GM03348 (cell line): ENCODE measurements at regions not wholly inside any gene's neighbourhood (a gene's known extent, or its start where the extent isn't known, plus 50 kb on each side); places are given as distances from the start of the nearest gene placed in this dataset.
A peak's percentile ranks its signal among the peaks of the same experiment; 100 is the strongest.
"Not testable (repeated sequence)": the region's sequence is repeated elsewhere in the genome, so short reads cannot be mapped to it uniquely, and the experiment has no call there.

Experiments used
- DNase-seq: peaks from one replicate; pipeline ENCODE4 v3.0.0; 2012; ENCODE audit warnings: low spot score

DNA sequence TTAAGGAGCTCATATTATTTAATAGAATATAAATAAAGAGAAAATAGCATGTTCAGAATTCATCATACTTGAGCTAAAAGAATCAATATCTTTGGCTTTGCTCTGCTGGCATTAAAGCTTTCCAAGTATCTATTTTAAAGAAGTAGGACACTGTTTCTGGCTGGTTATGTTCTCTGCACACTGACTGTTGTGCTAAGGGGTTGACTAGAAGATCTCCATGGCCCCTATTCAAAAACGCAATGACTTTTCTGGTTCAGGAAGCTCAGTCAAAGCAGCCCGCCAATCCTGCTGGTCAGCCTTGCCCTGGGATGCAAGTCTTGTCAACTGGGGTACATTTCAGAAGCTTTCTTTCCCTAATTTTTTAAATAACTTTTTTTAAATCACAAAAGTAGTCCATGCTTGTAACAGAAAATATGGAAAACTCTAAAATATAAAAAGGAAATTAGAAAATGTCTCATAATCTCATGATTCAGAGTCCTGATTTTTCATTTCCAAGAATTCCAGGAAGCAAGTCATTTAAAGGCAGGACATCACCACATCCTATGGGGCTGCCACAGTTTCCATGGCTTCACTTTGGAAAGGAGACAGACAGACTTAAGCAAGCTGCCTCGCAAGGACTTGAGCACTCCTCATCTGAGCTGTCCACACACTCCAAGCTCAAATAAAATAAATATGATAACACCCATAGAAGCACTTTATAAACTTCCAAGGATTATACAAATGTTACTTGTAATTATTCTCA lies 195.1 kb downstream of the TXNL1 start:
- DNase-seq, result no peak

DNA sequence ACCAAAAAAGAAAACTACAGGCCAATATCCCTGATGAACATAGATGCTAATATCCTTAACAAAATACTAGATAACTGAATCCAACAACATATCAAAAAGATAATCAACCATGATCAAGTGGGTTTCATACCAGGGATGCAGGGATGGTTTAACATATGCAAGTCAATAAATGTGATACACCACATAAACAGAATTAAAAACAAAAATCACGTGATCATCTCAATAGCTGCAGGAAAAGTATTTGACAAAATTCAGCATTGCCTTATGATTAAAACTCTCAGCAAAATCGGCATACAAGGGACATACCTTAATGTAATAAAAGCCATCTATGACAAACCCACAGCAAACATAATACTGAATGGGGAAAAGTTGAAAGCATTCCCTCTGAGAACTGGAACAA lies 199.9 kb downstream of the TXNL1 start:
- not testable (repeated sequence) for DNase-seq

DNA sequence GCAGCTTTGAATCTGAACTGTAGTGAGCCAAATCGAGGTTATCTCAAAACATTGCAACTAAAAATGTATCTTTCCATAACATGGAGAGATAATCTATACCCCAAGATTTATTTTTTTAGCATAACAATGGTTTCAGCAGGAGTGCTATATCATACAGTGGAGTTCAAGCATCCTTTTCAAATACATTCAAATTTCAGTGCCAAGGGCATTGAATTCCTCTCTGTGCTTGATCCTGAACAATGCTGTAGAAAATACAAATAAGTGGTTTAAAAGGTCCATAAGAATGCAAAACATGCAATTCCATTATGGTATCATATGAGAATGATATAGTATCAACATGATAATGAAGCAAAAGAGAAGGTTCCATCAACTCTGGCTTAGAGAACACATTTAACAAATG lies 201.7 kb downstream of the TXNL1 start:
- DNase-seq, result no peak

DNA sequence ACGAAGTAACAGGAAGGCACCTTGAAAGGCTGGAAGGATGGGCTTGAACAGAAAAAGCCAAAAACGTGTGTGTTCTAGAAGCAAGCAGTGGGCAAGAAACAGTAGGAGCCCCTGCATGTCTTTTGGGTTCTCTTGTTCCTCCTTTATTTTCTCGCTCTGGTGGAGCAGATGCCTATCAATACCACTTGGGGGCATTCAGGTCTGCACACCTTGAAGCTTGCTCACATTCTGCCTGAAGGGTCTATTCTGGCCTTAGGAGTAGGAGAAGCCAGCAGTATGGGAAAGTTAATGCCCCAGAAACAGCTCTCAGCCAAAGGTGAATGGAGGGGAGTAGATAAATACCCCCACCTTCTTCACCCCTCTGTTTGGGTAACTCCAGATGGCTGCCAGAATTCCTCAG lies 204.5 kb downstream of the TXNL1 start:
- DNase-seq, result no peak

DNA sequence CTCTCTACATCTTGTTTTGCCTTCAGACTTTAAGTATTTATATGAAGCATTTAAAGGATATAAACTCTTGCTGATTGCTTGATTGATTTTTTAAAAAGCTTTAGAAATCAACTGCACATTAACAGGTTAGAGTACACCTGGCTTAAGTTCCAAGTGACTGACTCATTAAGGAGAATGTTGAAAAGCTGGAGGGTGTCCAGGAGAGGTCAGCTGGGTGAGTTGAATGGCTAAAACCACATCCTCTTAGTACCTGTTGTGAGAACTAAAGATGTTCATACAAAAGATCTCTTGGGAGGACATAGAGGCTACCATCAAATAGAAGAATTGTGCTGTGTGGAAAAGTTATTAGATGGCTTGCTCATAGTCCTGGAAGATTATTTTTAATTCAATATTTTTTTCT lies 206.8 kb downstream of the TXNL1 start:
- DNase-seq, result no peak

DNA sequence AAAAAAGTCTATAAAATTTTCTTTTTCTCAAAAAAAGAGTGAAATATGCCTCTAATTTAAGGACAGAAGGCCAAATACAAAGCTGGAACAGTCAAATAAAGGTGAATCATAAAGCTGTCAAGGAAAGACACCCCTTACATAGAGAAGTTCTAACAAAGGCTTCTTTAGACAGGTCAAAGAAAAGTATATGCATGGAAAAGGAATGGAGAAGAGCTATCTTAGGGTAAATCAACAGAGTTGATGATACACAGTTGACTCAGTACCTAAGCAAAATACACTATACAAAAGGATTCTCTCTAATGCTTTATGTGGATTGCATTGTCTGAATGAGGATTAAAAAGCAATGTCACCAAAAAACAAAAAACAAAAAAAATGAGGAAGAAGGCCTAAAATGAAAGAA lies 214.8 kb downstream of the TXNL1 start:
- no peak for DNase-seq

DNA sequence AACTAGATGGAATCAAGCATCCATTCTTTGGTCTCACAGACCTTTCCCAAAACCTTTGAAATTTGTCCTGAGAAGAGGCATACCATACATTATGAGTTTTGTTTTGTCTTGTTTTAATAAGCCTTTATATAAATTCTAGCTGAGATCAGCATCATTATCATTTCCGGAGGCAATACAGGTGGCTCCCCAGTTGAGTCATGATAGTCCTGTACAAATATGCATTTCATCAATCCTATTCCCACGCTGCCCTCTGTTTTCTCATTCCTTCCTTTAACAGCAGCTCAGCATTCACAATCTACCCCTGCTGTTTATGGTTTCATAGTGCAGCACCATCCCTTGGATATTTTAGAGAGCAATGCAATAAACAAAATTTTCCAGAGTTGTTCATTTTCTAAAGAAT lies 216.7 kb downstream of the TXNL1 start:
- DNase-seq, result no peak

DNA sequence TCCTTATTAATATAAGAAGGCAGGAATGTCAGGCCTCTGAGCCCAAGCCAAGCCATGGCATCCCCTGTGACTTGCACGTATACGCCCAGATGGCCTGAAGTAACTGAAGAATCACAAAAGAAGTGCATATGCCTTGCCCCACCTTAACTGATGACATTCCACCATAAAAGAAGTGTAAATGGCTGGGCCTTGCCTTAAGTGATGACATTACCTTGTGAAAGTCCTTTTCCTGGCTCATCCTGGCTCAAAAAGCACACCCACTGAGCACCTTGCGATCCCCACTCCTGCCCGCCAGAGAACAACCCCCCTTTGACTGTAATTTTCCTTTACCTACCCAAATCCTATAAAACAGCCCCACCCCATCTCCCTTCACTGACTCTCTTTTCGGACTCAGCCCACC lies 217.5 kb downstream of the TXNL1 start:
- DNase-seq, result not testable (repeated sequence)

DNA sequence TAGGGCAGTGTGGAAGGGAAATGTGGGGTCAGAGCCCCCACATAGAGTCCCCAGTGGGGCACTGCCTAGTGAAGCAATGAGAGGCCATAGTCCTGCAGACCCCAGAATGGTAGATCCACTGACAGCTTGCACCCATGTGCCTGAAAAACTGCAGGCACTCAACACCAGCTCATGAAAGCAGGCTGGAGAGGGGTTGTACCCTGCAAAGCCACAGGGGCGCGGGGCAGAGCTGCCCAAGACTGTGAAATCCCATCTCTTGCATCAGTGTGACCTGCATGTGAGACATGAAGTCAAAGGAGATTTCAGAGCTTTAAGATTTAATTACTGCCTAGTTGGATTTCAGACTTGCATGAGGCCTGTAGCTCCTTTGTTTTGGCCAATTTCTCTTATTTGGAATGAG lies 224.0 kb downstream of the TXNL1 start:
- no peak for DNase-seq

DNA sequence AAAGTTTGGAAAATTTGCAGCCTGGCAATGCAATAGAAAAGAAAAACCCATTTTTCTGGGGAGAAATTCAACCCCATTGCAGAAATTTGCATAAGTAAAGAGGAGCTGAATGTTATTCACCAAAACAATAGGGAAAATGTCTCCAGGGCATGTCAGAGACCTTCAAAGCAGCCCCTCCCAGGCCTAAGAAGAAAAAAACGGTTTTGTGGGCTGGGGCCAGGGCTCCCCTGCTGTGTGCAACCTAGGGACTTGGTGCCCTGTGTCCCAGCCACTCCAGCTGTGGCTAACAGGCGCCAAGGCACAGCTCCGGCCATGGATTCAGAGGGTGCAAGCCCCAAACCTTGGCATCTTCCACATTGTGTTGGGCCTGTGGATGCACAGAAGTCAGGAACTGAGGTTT lies 224.5 kb downstream of the TXNL1 start:
- no peak for DNase-seq

DNA sequence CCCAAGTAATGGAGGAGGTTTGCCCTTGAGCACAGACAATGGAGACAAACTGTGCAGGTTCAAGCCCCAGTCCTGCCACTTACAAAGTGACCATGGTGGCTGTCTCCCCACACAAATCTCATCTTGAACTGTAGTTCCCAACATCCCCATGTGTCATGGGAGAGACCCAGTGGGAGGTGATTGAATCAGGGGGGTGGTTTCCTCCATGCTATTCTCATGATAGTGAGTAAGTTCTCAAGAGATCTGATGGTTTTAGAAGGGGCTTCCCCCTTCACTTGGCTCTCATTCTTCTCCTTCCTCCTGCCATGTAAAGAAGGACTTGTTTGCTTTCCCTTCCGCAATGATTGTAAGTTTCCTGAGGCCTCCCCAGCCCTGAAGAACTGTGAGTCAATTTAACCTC lies 225.4 kb downstream of the TXNL1 start:
- no peak for DNase-seq

DNA sequence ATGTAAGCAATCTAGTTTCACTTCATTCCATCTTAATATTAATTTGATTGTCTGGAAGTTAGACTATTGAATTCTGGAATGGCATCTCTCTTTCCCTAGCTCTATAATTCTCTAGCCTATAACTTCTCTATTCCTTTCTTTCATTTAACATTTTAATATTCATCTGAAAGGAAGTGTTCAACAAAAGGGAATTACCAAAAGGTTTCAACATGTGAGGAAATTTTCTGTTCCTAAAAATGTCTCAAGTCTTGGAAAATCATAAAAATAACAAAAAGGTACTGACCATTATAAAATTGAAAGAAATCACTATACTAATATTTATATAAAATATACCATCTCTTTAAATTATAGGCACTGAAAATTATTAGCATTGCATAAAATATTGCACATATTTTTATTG lies 228.7 kb downstream of the TXNL1 start:
- DNase-seq, result no peak

DNA sequence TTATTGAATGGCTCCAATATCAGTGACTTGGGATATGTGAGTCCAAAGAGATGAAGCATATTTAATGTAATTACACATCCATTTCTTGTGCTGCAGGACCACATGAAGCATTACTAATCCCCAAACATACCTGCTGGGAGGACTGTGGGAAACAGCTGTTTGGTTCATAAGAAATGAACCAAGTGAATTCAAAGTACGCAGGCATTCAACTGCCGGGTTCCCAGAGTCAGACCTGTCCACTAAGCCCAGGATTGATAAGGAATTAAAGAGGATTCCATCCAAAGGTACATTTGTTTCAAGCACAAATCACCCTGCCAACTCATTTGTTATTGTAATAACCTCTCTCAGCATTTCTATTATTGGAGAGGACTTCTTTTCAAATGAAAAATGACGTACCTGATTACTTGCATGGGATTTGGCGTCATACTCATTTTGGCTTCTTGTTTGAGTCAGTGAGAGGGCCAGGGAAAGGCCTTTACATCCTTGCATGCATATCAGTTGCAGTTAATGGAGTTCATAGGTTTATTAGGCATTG lies 230.7 kb downstream of the TXNL1 start:
- DNase-seq, result no peak

DNA sequence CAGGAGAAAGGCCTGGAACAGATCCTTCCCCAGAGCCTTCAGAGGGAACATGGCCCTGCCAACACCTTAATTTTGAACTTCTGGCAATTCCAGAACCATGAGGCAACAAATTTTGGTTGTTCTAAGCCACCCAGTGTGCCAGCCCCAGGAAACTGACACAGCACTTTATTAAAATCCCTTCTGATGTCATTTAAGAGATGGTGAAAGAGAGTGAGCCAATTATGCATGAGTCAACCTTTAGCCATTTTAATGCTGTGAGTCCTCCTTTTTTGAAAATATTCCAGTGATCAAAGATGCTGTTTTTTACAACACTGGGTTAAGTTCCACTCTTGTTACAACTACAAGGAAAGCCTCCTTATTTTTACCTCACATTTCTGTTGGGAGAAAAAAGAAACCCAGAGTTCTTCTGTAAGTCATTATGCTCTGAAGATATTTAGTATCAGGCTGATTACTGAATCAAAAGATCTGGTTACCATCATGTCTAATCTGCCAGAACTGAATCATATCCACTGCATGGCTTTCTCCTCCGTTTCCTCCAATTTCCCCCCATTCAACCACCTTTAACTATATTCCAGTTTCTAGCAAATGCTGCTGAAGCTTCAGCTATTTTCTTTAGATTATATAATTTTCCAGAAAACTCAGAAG lies 235.4 kb downstream of the TXNL1 start:
- peak; percentile 75 for DNase-seq

DNA sequence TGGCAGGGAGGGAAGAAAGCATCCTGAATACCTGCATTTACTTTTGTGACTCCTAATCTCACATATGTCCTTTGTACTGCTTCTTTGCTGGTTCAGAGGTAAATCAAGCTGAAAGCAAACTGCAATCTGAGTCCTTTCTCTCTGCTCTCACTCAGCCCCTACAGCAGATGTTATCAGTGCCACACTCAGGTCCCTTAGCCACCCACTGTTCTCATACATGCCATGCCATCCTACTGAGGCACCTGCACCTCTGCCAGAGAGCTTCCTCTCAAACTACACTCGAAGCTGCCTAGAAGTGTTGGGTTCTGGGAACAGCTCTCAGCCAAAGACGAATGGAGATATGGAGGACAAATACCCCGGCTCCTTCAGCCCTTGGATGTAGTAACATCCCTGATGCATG lies 244.5 kb downstream of the TXNL1 start:
- no peak for DNase-seq

DNA sequence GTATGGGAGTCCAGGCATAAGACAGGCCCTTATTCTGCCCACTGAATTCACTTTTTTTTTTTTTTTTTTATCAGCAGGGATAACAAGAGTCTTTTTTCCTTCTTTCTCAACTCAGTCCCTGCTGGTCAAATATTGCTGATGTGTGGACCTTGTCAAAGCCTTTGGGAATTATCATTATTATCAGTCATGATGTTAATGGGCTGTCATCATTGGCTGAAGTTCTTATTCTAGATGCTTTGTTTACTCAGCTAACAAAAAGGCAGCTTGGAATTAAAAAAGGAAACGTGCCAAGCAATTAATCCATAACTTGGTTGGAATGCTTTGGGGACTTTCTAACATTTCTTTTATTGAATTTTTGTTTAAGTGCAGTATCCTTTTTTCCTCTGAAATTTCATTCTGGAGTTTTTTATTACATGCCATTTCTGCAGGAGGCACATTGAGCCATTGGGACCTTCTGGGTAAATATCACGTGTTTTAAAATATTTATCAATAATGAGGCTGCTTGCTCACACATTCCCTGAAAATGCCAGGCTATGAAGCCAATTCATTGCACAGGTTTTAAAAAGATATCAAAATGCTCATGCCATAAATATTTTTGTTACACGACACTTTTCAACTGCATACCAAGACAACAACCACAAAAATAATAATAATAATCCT lies 246.3 kb downstream of the TXNL1 start:
- no peak for DNase-seq

DNA sequence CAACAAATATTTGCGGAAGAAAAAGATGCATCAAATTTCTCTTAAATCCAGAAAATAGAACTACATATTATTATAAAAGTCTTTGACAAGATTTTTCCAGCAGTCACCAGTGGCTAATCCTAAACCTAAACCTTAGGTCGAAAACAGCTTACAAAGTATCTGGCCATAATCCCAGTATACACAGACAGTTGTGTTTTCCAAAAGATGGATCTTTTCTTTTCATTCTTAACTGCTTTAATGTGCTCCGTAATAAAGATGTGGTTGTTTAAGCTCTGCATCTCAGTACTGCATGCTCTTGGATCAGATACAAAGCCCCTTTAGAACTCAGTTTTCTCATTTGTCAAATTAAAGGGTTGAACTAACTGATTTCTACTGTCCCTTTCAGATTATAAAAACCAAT lies 247.8 kb downstream of the TXNL1 start:
- DNase-seq, result no peak

DNA sequence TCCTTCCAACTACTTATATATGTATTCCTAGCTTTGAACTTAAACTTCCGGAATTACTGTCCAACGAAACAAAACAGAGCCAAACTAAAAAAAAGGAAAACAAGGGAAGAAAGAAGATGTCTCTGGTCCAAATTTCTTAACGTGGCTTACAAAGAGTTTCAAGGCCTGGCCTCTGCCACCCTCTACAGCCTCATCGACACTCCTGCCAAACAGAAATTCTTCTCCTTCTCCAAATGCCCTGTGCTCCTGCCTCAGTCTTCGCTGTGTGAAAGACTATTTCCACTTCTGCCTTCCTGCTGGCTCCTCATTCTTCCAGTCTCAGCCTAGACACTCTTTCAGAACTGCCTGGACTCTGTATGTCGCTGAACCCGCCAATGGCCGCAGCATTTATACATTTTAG lies 249.2 kb downstream of the TXNL1 start:
- no peak for DNase-seq

DNA sequence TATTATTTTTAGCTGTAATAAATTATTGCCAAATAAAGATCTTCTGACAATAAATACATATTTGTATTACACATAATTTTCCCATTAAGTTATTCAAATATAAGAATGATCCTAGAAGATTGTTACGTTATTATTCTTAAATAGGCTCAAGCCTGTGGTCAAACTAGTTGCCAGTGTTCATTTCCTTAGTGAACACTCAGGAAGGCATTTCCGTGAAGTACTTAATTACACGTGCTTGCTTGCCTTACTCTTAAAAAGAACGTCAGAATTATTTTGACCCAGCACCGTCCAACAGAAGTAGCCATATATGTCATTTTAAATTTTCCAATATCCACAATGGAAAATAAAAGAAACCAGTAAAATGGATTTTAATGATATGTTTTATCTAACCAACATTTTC lies 249.8 kb downstream of the TXNL1 start:
- DNase-seq, result no peak

DNA sequence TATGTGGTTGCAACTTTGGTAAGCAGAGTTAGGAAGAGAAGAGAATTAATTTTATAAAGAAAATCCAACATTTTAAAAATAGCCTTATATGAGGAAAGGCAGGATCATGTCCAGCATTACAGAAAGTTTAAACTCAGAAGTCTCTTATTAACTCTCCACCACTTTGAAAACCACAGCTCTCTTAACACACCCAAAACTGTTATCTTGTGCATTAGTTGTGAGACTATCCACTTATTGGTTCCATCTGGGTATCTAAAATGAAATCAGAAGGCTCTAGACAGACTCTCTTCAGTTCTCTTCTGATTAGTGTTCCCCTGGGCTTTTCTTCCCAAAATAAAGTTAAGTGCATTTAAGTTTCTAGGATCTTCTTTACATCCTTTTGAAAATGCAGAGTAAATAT lies 251.5 kb downstream of the TXNL1 start:
- no peak for DNase-seq

DNA sequence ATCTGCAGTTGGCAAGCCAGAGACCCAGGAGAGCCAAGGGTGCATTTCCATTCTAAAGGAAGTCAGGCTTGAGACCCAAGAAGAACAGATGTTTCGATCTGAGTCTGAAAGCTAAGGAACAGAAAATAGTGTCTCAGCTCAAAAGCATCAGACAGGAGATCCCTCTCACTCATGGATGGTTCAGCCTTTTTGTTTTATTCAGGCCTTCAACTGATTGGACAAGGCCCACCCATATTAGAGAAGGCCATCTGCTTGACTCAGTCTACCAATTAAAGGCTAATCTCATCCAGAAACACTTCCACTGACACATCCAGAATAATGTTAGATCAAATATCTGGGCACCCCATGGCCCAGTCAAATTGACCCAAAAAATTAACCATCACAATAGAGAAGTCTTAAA lies 255.0 kb downstream of the TXNL1 start:
- no peak for DNase-seq

DNA sequence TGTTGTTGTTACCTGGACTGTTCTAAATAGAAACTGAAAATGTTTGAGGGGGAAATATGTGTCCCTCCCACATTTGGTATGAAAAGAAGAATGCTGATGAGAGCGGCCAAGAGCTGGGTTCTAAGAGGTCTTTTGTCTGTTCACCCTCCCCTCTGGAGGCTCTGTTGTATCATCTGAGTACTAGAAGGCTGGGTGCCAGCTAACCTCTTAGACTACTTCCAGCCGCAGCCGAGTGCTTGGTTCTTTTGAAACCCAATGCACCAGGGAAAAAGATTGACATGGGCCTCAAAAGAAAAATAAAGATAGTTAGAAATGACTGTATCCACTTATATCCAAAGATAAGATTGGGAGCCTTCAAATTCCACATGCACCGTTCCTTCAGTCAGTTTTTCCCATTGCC lies 255.9 kb downstream of the TXNL1 start:
- no peak for DNase-seq

DNA sequence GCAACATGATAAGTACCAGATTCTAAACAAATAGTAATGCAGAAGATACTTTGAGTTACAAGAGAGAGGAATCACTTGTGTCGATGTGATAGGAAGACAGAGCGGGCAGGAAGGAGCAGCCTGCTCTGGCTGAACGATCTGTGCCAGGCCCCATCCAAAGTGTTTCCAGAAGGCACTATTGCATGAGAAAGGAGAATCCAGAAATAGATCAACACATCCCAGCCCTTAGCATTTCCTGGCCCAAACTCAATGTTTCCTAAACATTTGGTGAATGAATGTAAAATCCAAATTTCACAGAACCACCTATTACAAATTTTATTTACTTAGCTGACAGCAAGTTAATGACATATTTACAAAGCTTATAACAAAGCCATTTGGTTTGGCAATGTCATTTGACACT lies 257.2 kb downstream of the TXNL1 start:
- no peak for DNase-seq
